HepG2 (cell line): ENCODE measurements at regions not wholly inside any gene's neighbourhood (a gene's known extent, or its start where the extent isn't known, plus 50 kb on each side); places are given as distances from the start of the nearest gene placed in this dataset.

Experiments used
- ATAC-seq: fragments of 200-7000 bp; cut with Tn5 transposase; 3 replicates; pipeline ENCODE4 v1.9.1; 2020; ENCODE audit warnings: mild to moderate bottlenecking, moderate library complexity
- BruUV-seq: library from RNA; stranded (reverse); fragments of 400-500 nt; replicated peaks from 2 replicates; lab custom pipeline; 2021; lab: Mats Ljungman, UMichigan
- CTCF ChIA-PET: fragments of 300-600 bp; formaldehyde crosslinking; extraction: SDS; loops from one replicate; lab custom pipeline; 2021; ENCODE audit warnings: low total read pairs, inconsistent platforms, low intra/inter-chr PET ratio; lab: Yijun Ruan, JAX
- POLR2A ChIA-PET: fragments of 350-600 bp; sonication (Branson Sonifier 250); formaldehyde crosslinking; loops from one replicate; lab custom pipeline; 2020; ENCODE audit warnings: antibody characterized with exemption, inconsistent platforms; lab: Yijun Ruan, JAX
- DNase-seq: peaks from one replicate; pipeline ENCODE4 v3.0.0-alpha.2; 2015; ENCODE audit warnings: low spot score
- FAIRE-seq: peaks from 3 replicates; lab custom pipeline; 2011; peaks lifted over from hg19 to GRCh38; lab: Jason Lieb, UNC
- H2AFZ ChIP-seq: one replicate; pipeline ENCODE4 v1.6.1; 2011; ENCODE audit warnings: low read length, inconsistent platforms
- H3K27ac ChIP-seq: fragments of 300-600 bp; 3 replicates; pipeline ENCODE4 v1.8.0; 2011; ENCODE audit warnings: mixed run types, mild to moderate bottlenecking, mixed read lengths, low read length, inconsistent platforms; ENCODE audit not compliant: insufficient read depth; ENCODE audit errors: extremely low read length
- H3K27me3 ChIP-seq, 2 experiments: fragments of 200-600 bp in 1 of 2; 2 replicates in 1 of 2; 3 replicates in 1 of 2; pipeline versions ENCODE4 v1.6.0 to v1.8.0; 2011; ENCODE audit warnings: low read length in 2 of 2, mild to moderate bottlenecking in 2 of 2, moderate library complexity in 2 of 2, inconsistent platforms in 1 of 2; ENCODE audit not compliant: insufficient read depth in 2 of 2, control insufficient read depth in 1 of 2
- H3K36me3 ChIP-seq, 2 experiments: fragments of 200-600 bp in 1 of 2; replicated peaks in 1 of 2; 2 replicates in 1 of 2; 3 replicates in 1 of 2; pipeline versions ENCODE4 v1.5.1 to v1.8.0; 2011; ENCODE audit warnings: low read length in 2 of 2, inconsistent platforms in 1 of 2; ENCODE audit not compliant: insufficient read depth in 2 of 2, control insufficient read depth in 1 of 2
- H3K4me1 ChIP-seq: 2 replicates; pipeline ENCODE4 v1.5.1; 2012; ENCODE audit warnings: low read length, inconsistent platforms; ENCODE audit not compliant: insufficient read depth
- H3K4me2 ChIP-seq: 2 replicates; pipeline ENCODE4 v1.6.0; 2011; ENCODE audit warnings: low read depth, low read length, inconsistent platforms
- H3K4me3 ChIP-seq, 3 experiments: fragments of 200-600 bp in 1 of 3; sonication (generic), shearing (Covaris generic) in 1 of 3; replicated peaks in 1 of 3; 2 replicates each; pipeline ENCODE4 v1.5.1; 2011 to 2016; ENCODE audit warnings: low read length in 3 of 3, inconsistent platforms in 2 of 3, low read depth in 2 of 3, mild to moderate bottlenecking in 2 of 3, control low read depth in 1 of 3, mixed read lengths in 1 of 3; ENCODE audit not compliant: insufficient read depth in 1 of 3
- H3K79me2 ChIP-seq: one replicate; pipeline ENCODE4 v1.6.1; 2011; ENCODE audit warnings: low read length, inconsistent platforms; ENCODE audit not compliant: insufficient read depth
- H3K9ac ChIP-seq: 2 replicates; pipeline ENCODE4 v1.6.0; 2011; ENCODE audit warnings: mild to moderate bottlenecking, low read depth, low read length, inconsistent platforms; ENCODE audit not compliant: insufficient read depth
- H3K9me3 ChIP-seq: 2 replicates; pipeline ENCODE4 v1.5.1; 2012; ENCODE audit warnings: mild to moderate bottlenecking, low read length
- H4K20me1 ChIP-seq: 2 replicates; pipeline ENCODE4 v1.6.0; 2011; ENCODE audit warnings: inconsistent platforms, mild to moderate bottlenecking, low read length, moderate library complexity; ENCODE audit not compliant: insufficient read depth
- ARID3A ChIP-seq: IDR thresholded peaks from 2 replicates; pipeline ENCODE4 v1.6.1; 2012; ENCODE audit warnings: low read depth, low read length, improper control_type of control experiment
- CBX5 ChIP-seq: sonication (generic); formaldehyde crosslinking; IDR thresholded peaks from 2 replicates; pipeline ENCODE4 v1.4.0; 2020; ENCODE audit warnings: missing genetic modification reagents, borderline replicate concordance
- CREBL2 ChIP-seq: sonication (generic); formaldehyde crosslinking; IDR thresholded peaks from 2 replicates; pipeline ENCODE4 v1.8.1; 2023; ENCODE audit warnings: missing genetic modification reagents, mild to moderate bottlenecking, borderline replicate concordance
- EEA1 ChIP-seq: sonication (generic); formaldehyde crosslinking; IDR thresholded peaks from 2 replicates; pipeline ENCODE4 v1.5.1; 2020; ENCODE audit warnings: mild to moderate bottlenecking, missing genetic modification reagents, borderline replicate concordance
- HCFC1 ChIP-seq: fragments of 150-350 bp; IDR thresholded peaks from 2 replicates; pipeline ENCODE4 v1.6.1; 2014; ENCODE audit warnings: low read depth, low read length
- NR2F1 ChIP-seq, 2 experiments: fragments of 450-650 bp in 1 of 2; formaldehyde crosslinking in 1 of 2; IDR thresholded peaks; 2 replicates each; pipeline versions ENCODE4 v1.5.0 to v1.6.1; 2016 to 2020; ENCODE audit warnings: mild to moderate bottlenecking in 1 of 2, missing compliant biosample characterization in 1 of 2, missing genetic modification reagents in 1 of 2, moderate library complexity in 1 of 2
- PITX1 ChIP-seq: sonication (generic); formaldehyde crosslinking; IDR thresholded peaks from 2 replicates; pipeline ENCODE4 v1.5.1; 2020; ENCODE audit warnings: mild to moderate bottlenecking, missing genetic modification reagents
- RBAK ChIP-seq: sonication (generic); formaldehyde crosslinking; IDR thresholded peaks from 2 replicates; pipeline ENCODE4 v1.5.1; 2020; ENCODE audit warnings: mild to moderate bottlenecking, missing genetic modification reagents
- TOE1 ChIP-seq: sonication (generic); formaldehyde crosslinking; IDR thresholded peaks from 2 replicates; pipeline ENCODE4 v1.4.0; 2020; ENCODE audit warnings: mild to moderate bottlenecking, missing genetic modification reagents
- TSC22D2 ChIP-seq: sonication (generic); formaldehyde crosslinking; IDR thresholded peaks from 2 replicates; pipeline ENCODE4 v1.5.1; 2020; ENCODE audit warnings: missing genetic modification reagents, mild to moderate bottlenecking, borderline replicate concordance
- ZFP36L1 ChIP-seq: sonication (generic); formaldehyde crosslinking; IDR thresholded peaks from 2 replicates; pipeline ENCODE4 v1.8.0; 2022; ENCODE audit warnings: mild to moderate bottlenecking, missing genetic modification reagents, moderate library complexity
- ZNF33A ChIP-seq: sonication (generic); formaldehyde crosslinking; IDR thresholded peaks from 2 replicates; pipeline ENCODE4 v1.5.1; 2020; ENCODE audit warnings: missing genetic modification reagents, mild to moderate bottlenecking, moderate library complexity, borderline replicate concordance
- ZNF446 ChIP-seq: sonication (generic); formaldehyde crosslinking; IDR thresholded peaks from 2 replicates; pipeline ENCODE4 v1.5.0; 2020; ENCODE audit warnings: mild to moderate bottlenecking, missing genetic modification reagents
- ZNF576 ChIP-seq: sonication (generic); formaldehyde crosslinking; IDR thresholded peaks from 2 replicates; pipeline ENCODE4 v1.4.0; 2020; ENCODE audit warnings: mild to moderate bottlenecking, missing genetic modification reagents
- ZNF577 ChIP-seq: sonication (generic); formaldehyde crosslinking; IDR thresholded peaks from 2 replicates; pipeline ENCODE4 v1.4.0; 2020; ENCODE audit warnings: mild to moderate bottlenecking, low read depth, missing genetic modification reagents, borderline replicate concordance
- ZNF773 ChIP-seq: sonication (generic); formaldehyde crosslinking; IDR thresholded peaks from 2 replicates; pipeline ENCODE4 v1.4.0; 2020; ENCODE audit warnings: missing genetic modification reagents, borderline replicate concordance
- in situ Hi-C: cut with HindIII; loops from 2 replicates; pipeline ENCODE4 v1.10.0; 2017; ENCODE audit warnings: low pct_unique_long_range_greater_than_20kb; ENCODE audit not compliant: extremely low pct_ligation_motif_present
- intact Hi-C: fragments of 100-400 bp; cut with micrococcal nuclease; formaldehyde crosslinking; loops from one replicate; pipeline ENCODE4 v1.10.0; 2022; ENCODE audit not compliant: unreplicated experiment

GRCh38 chr4:157897855-157898370, 274.9 kb downstream of the GASK1B start:
- no peaks in the 10 kb centered on the region for H3K36me3 ChIP-seq
- TF ChIP-seq TSC22D2 (CRISPR knock-in tag): no peak
- no peak for TF ChIP-seq CREBL2 (CRISPR knock-in tag)
- no peak for TF ChIP-seq ZNF576
- TF ChIP-seq NR2F1 (CRISPR knock-in tag; IDR thresholded peaks at IDR 0.05): no peak
- TF ChIP-seq TOE1 (CRISPR knock-in tag): no peak
- no peak for TF ChIP-seq PITX1 (CRISPR knock-in tag)
- TF ChIP-seq ZNF773 (CRISPR knock-in tag): no peak
- no peak for TF ChIP-seq EEA1 (CRISPR knock-in tag)
- no peak for TF ChIP-seq HCFC1
- no peak for TF ChIP-seq ZNF33A (CRISPR knock-in tag)
- TF ChIP-seq ZNF446 (CRISPR knock-in tag): no peak
- no peak for TF ChIP-seq CBX5 (CRISPR knock-in tag)
- no peak for TF ChIP-seq ARID3A
- no peak for TF ChIP-seq ZNF577 (CRISPR knock-in tag)
- no peak for TF ChIP-seq RBAK (CRISPR knock-in tag)
- TF ChIP-seq ZFP36L1 (CRISPR knock-in tag): no peak
- no peak for ATAC-seq
- H4K20me1 ChIP-seq: no peaks in the 10 kb centered on the region
- no peak overlapping the region for H3K9ac ChIP-seq
- H3K4me1 ChIP-seq: no peaks in the 10 kb centered on the region
- H3K9me3 ChIP-seq: no peaks in the 10 kb centered on the region
- no peak for DNase-seq
- H3K79me2 ChIP-seq: no peaks in the 10 kb centered on the region
- no peaks in the 10 kb centered on the region for H3K27me3 ChIP-seq
- no peak for FAIRE-seq
- no peak overlapping the region for H3K4me3 ChIP-seq
- no TSS peak for BruUV-seq
- no peak overlapping the region for H2AFZ ChIP-seq
- ChIA-PET POLR2A (no interaction called here), CTCF (no interaction called here)
- H3K27ac ChIP-seq: no peak overlapping the region
- in situ Hi-C loops (no loop called here), intact Hi-C loops (no loop called here)
- no peak overlapping the region for H3K4me2 ChIP-seq
